Left ventricle myocardium inferior (tissue), 1 donor: ENCODE measurements at regions not wholly inside any gene's neighbourhood (a gene's known extent, or its start where the extent isn't known, plus 50 kb on each side); places are given as distances from the start of the nearest gene placed in this dataset.
A peak's percentile ranks its signal among the peaks of the same experiment; 100 is the strongest.
"Not testable (repeated sequence)": the region's sequence is repeated elsewhere in the genome, so short reads cannot be mapped to it uniquely, and the experiment has no call there.

ENCODE experiments used
- DNase-seq: peaks from one replicate; pipeline ENCODE4 v3.0.0-alpha.2; 2020
- H3K27ac ChIP-seq: fragments of 200-600 bp; replicated peaks from 2 replicates; pipeline ENCODE4 v1.8.0; 2021
- H3K27me3 ChIP-seq: fragments of 200-600 bp; 2 replicates; pipeline ENCODE4 v1.8.0; 2021; ENCODE audit warnings: low read depth
- H3K36me3 ChIP-seq: fragments of 200-600 bp; 2 replicates; pipeline ENCODE4 v1.8.0; 2021
- H3K4me1 ChIP-seq: fragments of 200-600 bp; 2 replicates; pipeline ENCODE4 v1.8.0; 2021
- H3K4me3 ChIP-seq: fragments of 200-600 bp; 2 replicates; pipeline ENCODE4 v1.8.0; 2021; ENCODE audit warnings: mild to moderate bottlenecking, moderate library complexity
- H3K9me3 ChIP-seq: fragments of 200-600 bp; replicated peaks from 2 replicates; pipeline ENCODE4 v1.8.0; 2021
- CTCF ChIP-seq: fragments of 200-600 bp; IDR thresholded peaks from 2 replicates; pipeline ENCODE4 v1.8.0; 2021; ENCODE audit warnings: antibody characterized with exemption, mild to moderate bottlenecking, borderline replicate concordance
- intact Hi-C: fragments of 100-400 bp; cut with micrococcal nuclease; formaldehyde crosslinking; loops from one replicate; pipeline ENCODE4 v1.11.0; 2022
- donor health status: DM: no; HTN: yes; CAD: no; lungs with severe emphysema.

- H3K36me3 ChIP-seq: no peaks in the 10 kb centered on the region
- H3K4me1 ChIP-seq: peaks cover 14% of the 10 kb centered on the region
- no peak overlapping the region for H3K4me3 ChIP-seq
- H3K27me3 ChIP-seq: peaks cover 5% of the 10 kb centered on the region
- TF ChIP-seq CTCF: no peak
- peaks cover 7% of the 10 kb centered on the region for H3K9me3 ChIP-seq
- peak; percentile 66 for DNase-seq
- intact Hi-C loops: no loop called here
- H3K27ac ChIP-seq: peak overlapping the region; percentile 63
Measured at GRCh38 chr1:45266151-45266801, 59.9 kb upstream of the ZSWIM5 start.

- DNase-seq, H3K27ac ChIP-seq, H3K9me3 ChIP-seq, H3K27me3 ChIP-seq, intact Hi-C loops, H3K36me3 ChIP-seq, H3K4me3 ChIP-seq: not testable (repeated sequence)
- H3K4me1 ChIP-seq: peaks cover 14% of the 10 kb centered on the region
Measured at GRCh38 chr1:45268310-45268709, 58.4 kb upstream of the HPDL start.

GRCh38 chr1:45272267-45272666 is 54.4 kb upstream of the HPDL start:
- intact Hi-C loops, H3K4me3 ChIP-seq, DNase-seq, H3K36me3 ChIP-seq, H3K9me3 ChIP-seq, H3K4me1 ChIP-seq, H3K27me3 ChIP-seq, H3K27ac ChIP-seq: not testable (repeated sequence)

GRCh38 chr1:45272913-45273371 is 53.8 kb upstream of the HPDL start:
- intact Hi-C loops: no loop called here
- no peaks in the 10 kb centered on the region for H3K4me1 ChIP-seq
- no peaks in the 10 kb centered on the region for H3K36me3 ChIP-seq
- no peaks in the 10 kb centered on the region for H3K27me3 ChIP-seq
- TF ChIP-seq CTCF: no peak
- H3K27ac ChIP-seq: no peak overlapping the region
- H3K9me3 ChIP-seq: peaks cover 9% of the 10 kb centered on the region
- no peak overlapping the region for H3K4me3 ChIP-seq
- DNase-seq: no peak

DNA sequence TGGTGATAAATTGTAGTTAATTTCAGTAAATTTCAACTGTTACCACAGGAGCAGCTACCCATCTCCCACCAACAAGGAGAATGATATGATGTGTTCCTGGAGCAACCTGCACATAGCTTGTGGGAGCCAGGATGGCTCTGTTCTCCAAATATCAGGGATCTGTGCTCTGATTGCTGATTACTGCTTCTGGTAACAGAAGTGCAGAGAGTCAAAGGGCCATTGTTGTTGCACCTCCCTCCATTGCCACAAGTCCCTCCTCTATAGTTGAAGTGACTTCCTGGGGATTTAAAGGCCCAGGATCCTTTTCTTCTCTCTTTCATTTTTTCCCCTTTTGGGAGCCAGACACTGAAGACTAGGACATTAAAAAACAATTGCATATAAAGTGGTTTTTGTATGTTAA is 51.6 kb upstream of the HPDL start:
- no peak overlapping the region for H3K27ac ChIP-seq
- H3K9me3 ChIP-seq: peaks cover 15% of the 10 kb centered on the region
- H3K36me3 ChIP-seq: no peaks in the 10 kb centered on the region
- H3K4me1 ChIP-seq: no peaks in the 10 kb centered on the region
- no peak overlapping the region for H3K4me3 ChIP-seq
- DNase-seq: no peak
- H3K27me3 ChIP-seq: no peaks in the 10 kb centered on the region
- TF ChIP-seq CTCF: no peak
- intact Hi-C loops: no loop called here
